Sigmoid colon (tissue), 3 donors: ENCODE measurements at regions not wholly inside any gene's neighbourhood (a gene's known extent, or its start where the extent isn't known, plus 50 kb on each side); places are given as distances from the start of the nearest gene placed in this dataset.

ENCODE experiments used
- CTCF ChIP-seq, 4 experiments: fragments of 450-650 bp in 3 of 4; fragments of 200-600 bp in 1 of 4; IDR thresholded peaks; one replicate each; pipeline ENCODE4 v1.5.1; 2016 to 2019; ENCODE audit warnings: antibody characterized with exemption in 4 of 4, mild to moderate bottlenecking in 3 of 4, moderate library complexity in 2 of 4
- POLR2A ChIP-seq, 2 donors: fragments of 450-650 bp; IDR thresholded peaks; one replicate each; pipeline ENCODE4 v1.6.1; 2016; ENCODE audit warnings: antibody characterized with exemption in 2 of 2, mild to moderate bottlenecking in 2 of 2, moderate library complexity in 2 of 2

- TF ChIP-seq POLR2A (IDR thresholded peaks at IDR 0.05) (no peak), CTCF (IDR thresholded peaks at IDR 0.05) (no peak)
Observed at GRCh38 chr1:30654188-30654587, 69.2 kb downstream of the MATN1 start.
